ENCODE measurements at regions not wholly inside any gene's neighbourhood (a gene's known extent, or its start where the extent isn't known, plus 50 kb on each side); places are given as distances from the start of the nearest gene placed in this dataset.

- H3K27me3 ChIP-seq (ENCODE audit: control insufficient read depth, insufficient read depth, low read length): no peaks in the 10 kb centered on the region
- Mint-ChIP-seq H3K4me3 (no peak overlapping the region), H3K36me3 (no peaks in the 10 kb centered on the region), H3K27me3 (ENCODE audit: low read depth in 2 of 2) (peaks cover 0 to 3% of the 10 kb centered on the region in 2 donors), H3K27ac (peak overlapping the region in 1 of 2 donors; percentile 21), H3K9me3 (peaks cover 0 to 3% of the 10 kb centered on the region in 2 donors), H3K4me1 (peaks cover 29 to 35% of the 10 kb centered on the region in 2 donors)
- no peak overlapping the region for H3K27ac ChIP-seq (ENCODE audit: low read length)
- DNase-seq (no peak), ATAC-seq (no peak)
- H3K4me3 ChIP-seq (ENCODE audit: low read length): no peak overlapping the region
- intact Hi-C loops (cut with micrococcal nuclease): loop anchor here (10.0 kb wide), 1 partner anchor 251 kb away; the partner anchor contains the start of gene RBPJ
- no peak for TF ChIP-seq CTCF (IDR thresholded peaks at IDR 0.05)
- no peaks in the 10 kb centered on the region for H3K9me3 ChIP-seq (ENCODE audit: control insufficient read depth, insufficient read depth, low read length)
- WGBS (ENCODE audit: insufficient coverage): 83% methylated on average over 6 of the region's 6 CpGs
- H3K4me1 ChIP-seq (ENCODE audit: control insufficient read depth, insufficient read depth, low read length): peaks cover 6% of the 10 kb centered on the region
- H3K36me3 ChIP-seq (ENCODE audit: control insufficient read depth, insufficient read depth, low read length): no peaks in the 10 kb centered on the region
Observed at GRCh38 chr4:26073886-26074560, 160.0 kb downstream of the SMIM20 start.

GRCh38 chr4:26074712-26075430, 160.9 kb downstream of the SMIM20 start:
- intact Hi-C loops (cut with micrococcal nuclease): loop anchor here (10.0 kb wide), 1 partner anchor 250 kb away; the partner anchor contains the start of gene RBPJ
- H3K4me1 Mint-ChIP-seq: peaks cover 29 to 35% of the 10 kb centered on the region in 2 donors
- H3K4me3 ChIP-seq (ENCODE audit: low read length): no peak overlapping the region
- ATAC-seq (peak in 2 of 3 donors; percentile 22 to 51), DNase-seq (peak in 1 of 2 donors; percentile 54)
- no peaks in the 10 kb centered on the region for H3K27me3 ChIP-seq (ENCODE audit: control insufficient read depth, insufficient read depth, low read length)
- peak overlapping the region; percentile 47 to 59 for H3K27ac Mint-ChIP-seq
- TF ChIP-seq CTCF (IDR thresholded peaks at IDR 0.05): no peak
- peaks cover 0 to 3% of the 10 kb centered on the region in 2 donors for H3K27me3 Mint-ChIP-seq (ENCODE audit: low read depth in 2 of 2)
- peak overlapping the region; percentile 41 for H3K4me3 Mint-ChIP-seq
- H3K9me3 Mint-ChIP-seq: peaks cover 0 to 3% of the 10 kb centered on the region in 2 donors
- H3K36me3 Mint-ChIP-seq: no peaks in the 10 kb centered on the region
- H3K27ac ChIP-seq (ENCODE audit: low read length): peak overlapping the region; percentile 25
- 66% methylated on average over 8 of the region's 8 CpGs for WGBS (ENCODE audit: insufficient coverage)
- H3K9me3 ChIP-seq (ENCODE audit: control insufficient read depth, insufficient read depth, low read length): no peaks in the 10 kb centered on the region
- H3K36me3 ChIP-seq (ENCODE audit: control insufficient read depth, insufficient read depth, low read length): no peaks in the 10 kb centered on the region
- H3K4me1 ChIP-seq (ENCODE audit: control insufficient read depth, insufficient read depth, low read length): peaks cover 6% of the 10 kb centered on the region

- Mint-ChIP-seq H3K4me3 (peak overlapping the region; percentile 41), H3K27me3 (ENCODE audit: low read depth in 2 of 2) (peaks cover 6 to 7% of the 10 kb centered on the region in 2 donors), H3K36me3 (no peaks in the 10 kb centered on the region), H3K9me3 (peaks cover 0 to 3% of the 10 kb centered on the region in 2 donors), H3K4me1 (peaks cover 29 to 35% of the 10 kb centered on the region in 2 donors), H3K27ac (peak overlapping the region; percentile 47 to 59)
- intact Hi-C loops (cut with micrococcal nuclease): loop anchor here (10.0 kb wide), 1 partner anchor 249 kb away; the partner anchor contains the start of gene RBPJ
- DNase-seq (no peak), ATAC-seq (peak; percentile 49 to 58 (median 54))
- Histone ChIP-seq H3K4me1 (ENCODE audit: control insufficient read depth, insufficient read depth, low read length) (peaks cover 6% of the 10 kb centered on the region), H3K36me3 (ENCODE audit: control insufficient read depth, insufficient read depth, low read length) (no peaks in the 10 kb centered on the region), H3K4me3 (ENCODE audit: low read length) (no peak overlapping the region), H3K27me3 (ENCODE audit: control insufficient read depth, insufficient read depth, low read length) (no peaks in the 10 kb centered on the region), H3K9me3 (ENCODE audit: control insufficient read depth, insufficient read depth, low read length) (no peaks in the 10 kb centered on the region), H3K27ac (ENCODE audit: low read length) (peak overlapping the region; percentile 24)
- no peak for TF ChIP-seq CTCF (IDR thresholded peaks at IDR 0.05)
- 0% methylated on average over 1 of the region's 1 CpG for WGBS (ENCODE audit: insufficient coverage)
Observed at GRCh38 chr4:26075583-26075982, 161.6 kb downstream of the SMIM20 start.

Data from natural killer cell (primary cell).